ENCODE measurements at regions not wholly inside any gene's neighbourhood (a gene's known extent, or its start where the extent isn't known, plus 50 kb on each side); places are given as distances from the start of the nearest gene placed in this dataset.

GRCh38 chr4:106497271-106497670 is 128.7 kb upstream of the GIMD1 start:
- Histone ChIP-seq H3K27me3 (no peaks in the 10 kb centered on the region), H3K36me3 (no peaks in the 10 kb centered on the region), H3K4me3 (no peak overlapping the region), H3K4me1 (no peaks in the 10 kb centered on the region), H3K9me3 (no peaks in the 10 kb centered on the region), H3K27ac (no peak overlapping the region)
- 24 to 25% methylated on average over 3 of the region's 3 CpGs for WGBS, 2 donors
- intact Hi-C loops (cut with DNase I): loop anchor here in 1 of 3 donors (10.0 kb wide), 1 partner anchor 122 kb away; no protein-coding TSS in a partner anchor
- FAIRE-seq (no peak), ATAC-seq (no peak), DNase-seq (no peak)
- TF ChIP-seq CTCF (IDR thresholded peaks at IDR 0.05): no peak

- ATAC-seq (no peak), FAIRE-seq (no peak), DNase-seq (no peak)
- no peaks in the 10 kb centered on the region for H3K27me3 ChIP-seq
- no peak overlapping the region for H3K4me3 ChIP-seq
- intact Hi-C loops (cut with DNase I): loop anchor here in 1 of 3 donors (10.0 kb wide), 1 partner anchor 121 kb away; no protein-coding TSS in a partner anchor
- H3K9me3 ChIP-seq: no peaks in the 10 kb centered on the region
- H3K4me1 ChIP-seq: no peaks in the 10 kb centered on the region
- H3K27ac ChIP-seq: no peak overlapping the region
- H3K36me3 ChIP-seq: no peaks in the 10 kb centered on the region
- TF ChIP-seq CTCF (IDR thresholded peaks at IDR 0.05): no peak
Measured at GRCh38 chr4:106496061-106496460, 127.5 kb upstream of the GIMD1 start.

DNA sequence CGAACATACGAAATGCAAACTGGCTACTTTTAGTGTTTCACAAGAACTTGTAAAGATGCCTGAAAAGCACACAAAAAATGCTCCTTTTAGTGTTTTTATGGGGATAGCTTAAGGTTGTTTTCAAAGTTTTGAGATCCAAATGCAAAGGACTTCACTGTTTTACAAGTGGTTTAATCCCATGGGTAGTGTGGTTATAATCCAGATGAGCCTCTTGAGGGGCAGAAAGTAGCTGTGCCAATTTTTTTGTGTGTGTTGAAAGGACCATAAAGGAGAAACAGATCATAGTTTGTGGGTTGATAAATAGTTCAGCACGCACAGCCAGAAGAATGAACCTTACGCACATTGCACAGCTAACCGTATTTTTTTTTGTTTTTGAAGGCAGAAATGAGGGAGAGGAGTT is 126.9 kb upstream of the GIMD1 start:
- DNase-seq (no peak), FAIRE-seq (no peak), ATAC-seq (no peak)
- TF ChIP-seq CTCF (IDR thresholded peaks at IDR 0.05): no peak
- no peaks in the 10 kb centered on the region for H3K4me1 ChIP-seq
- no peaks in the 10 kb centered on the region for H3K36me3 ChIP-seq
- no peak overlapping the region for H3K27ac ChIP-seq
- 68 to 78% methylated on average over 5 of the region's 5 CpGs for WGBS, 2 donors
- intact Hi-C loops (cut with DNase I): loop anchor here in 1 of 3 donors (10.0 kb wide), 1 partner anchor 121 kb away; no protein-coding TSS in a partner anchor
- no peaks in the 10 kb centered on the region for H3K9me3 ChIP-seq
- H3K4me3 ChIP-seq: no peak overlapping the region
- H3K27me3 ChIP-seq: no peaks in the 10 kb centered on the region

GRCh38 chr4:106494066-106494465 is 125.5 kb upstream of the GIMD1 start:
- H3K4me3 ChIP-seq: no peak overlapping the region
- intact Hi-C loops (cut with DNase I): loop anchor here in 1 of 3 donors (10.0 kb wide), 1 partner anchor 119 kb away; no protein-coding TSS in a partner anchor
- no peak for FAIRE-seq
- DNase-seq: no peak
- ATAC-seq: no peak
- H3K27me3 ChIP-seq: no peaks in the 10 kb centered on the region
- no peak overlapping the region for H3K27ac ChIP-seq
- no peaks in the 10 kb centered on the region for H3K4me1 ChIP-seq
- no peaks in the 10 kb centered on the region for H3K9me3 ChIP-seq
- TF ChIP-seq CTCF (IDR thresholded peaks at IDR 0.05): no peak
- 56 to 77% methylated on average over 1 of the region's 1 CpG for WGBS, 2 donors
- H3K36me3 ChIP-seq: no peaks in the 10 kb centered on the region

DNA sequence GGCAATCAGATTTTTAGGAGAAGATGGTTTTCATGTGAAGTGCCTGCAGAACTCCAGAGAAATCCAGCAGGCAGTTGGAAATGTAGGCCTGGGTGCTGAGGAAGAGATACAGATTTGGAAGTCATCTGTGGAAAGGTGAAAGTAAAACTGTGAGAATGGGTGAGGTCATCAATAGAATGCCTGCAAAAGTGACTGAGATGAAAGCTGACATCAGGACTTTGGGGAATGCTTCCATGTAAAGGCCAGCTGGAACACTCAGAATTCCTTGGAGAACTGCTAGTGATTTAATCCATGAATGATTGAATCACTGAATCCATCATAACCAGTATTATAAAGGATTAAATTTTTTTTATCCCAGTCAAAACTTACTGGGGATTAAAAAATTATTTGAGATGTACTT is 124.5 kb upstream of the GIMD1 start:
- no peak for ATAC-seq
- Histone ChIP-seq H3K4me1 (no peaks in the 10 kb centered on the region), H3K27me3 (no peaks in the 10 kb centered on the region), H3K36me3 (no peaks in the 10 kb centered on the region), H3K4me3 (no peak overlapping the region), H3K27ac (no peak overlapping the region), H3K9me3 (no peaks in the 10 kb centered on the region)
- no peak for TF ChIP-seq CTCF (IDR thresholded peaks at IDR 0.05)
- DNase-seq: no peak
- intact Hi-C loops (cut with DNase I): loop anchor here in 1 of 3 donors (10.0 kb wide), 1 partner anchor 118 kb away; no protein-coding TSS in a partner anchor
- FAIRE-seq: no peak

Measured in pancreas (tissue), 10 donors.